ENCODE measurements at regions not wholly inside any gene's neighbourhood (a gene's known extent, or its start where the extent isn't known, plus 50 kb on each side); places are given as distances from the start of the nearest gene placed in this dataset.

- DNase-seq = peak; percentile 9
Observed at GRCh38 chr4:15232366-15233263, 195.2 kb upstream of the C1QTNF7 start.

DNA sequence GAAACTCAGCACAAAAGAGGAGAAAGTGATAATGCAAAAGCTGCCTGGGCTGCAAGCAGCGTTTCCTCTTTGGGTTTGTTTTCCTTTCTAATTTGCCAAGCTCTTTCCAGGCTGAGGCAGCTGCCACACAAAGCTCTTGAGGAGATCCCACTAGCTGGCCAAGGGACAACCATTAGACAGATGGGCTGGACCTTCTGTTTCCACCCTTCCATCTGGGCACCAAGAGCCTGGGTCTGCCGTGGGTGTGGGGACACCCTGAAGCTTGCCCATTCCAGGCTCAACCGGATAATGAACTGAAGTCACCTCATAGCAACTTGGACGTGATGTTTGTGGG is 194.6 kb upstream of the C1QTNF7 start:
- DNase-seq = peak; percentile 13

- DNase-seq = peak; percentile 26
Observed at GRCh38 chr4:15233626-15234025, 194.2 kb upstream of the C1QTNF7 start.

GRCh38 chr4:15234116-15234855 is 193.5 kb upstream of the C1QTNF7 start:
- DNase-seq = no peak

DNA sequence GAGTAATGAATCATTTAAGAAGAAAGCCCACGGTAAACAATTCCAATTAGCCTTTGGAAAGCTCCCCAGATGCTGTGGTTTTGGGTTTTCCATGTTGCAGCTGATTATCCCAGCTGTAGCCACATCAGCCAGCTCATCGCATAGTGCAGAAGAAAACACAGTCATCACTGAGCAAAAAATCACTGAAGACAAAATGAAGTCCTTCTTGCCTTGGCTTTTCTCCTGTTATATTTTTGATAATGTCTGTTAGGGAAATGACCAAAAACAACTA is 193.0 kb upstream of the C1QTNF7 start:
- no peak for DNase-seq

DNA sequence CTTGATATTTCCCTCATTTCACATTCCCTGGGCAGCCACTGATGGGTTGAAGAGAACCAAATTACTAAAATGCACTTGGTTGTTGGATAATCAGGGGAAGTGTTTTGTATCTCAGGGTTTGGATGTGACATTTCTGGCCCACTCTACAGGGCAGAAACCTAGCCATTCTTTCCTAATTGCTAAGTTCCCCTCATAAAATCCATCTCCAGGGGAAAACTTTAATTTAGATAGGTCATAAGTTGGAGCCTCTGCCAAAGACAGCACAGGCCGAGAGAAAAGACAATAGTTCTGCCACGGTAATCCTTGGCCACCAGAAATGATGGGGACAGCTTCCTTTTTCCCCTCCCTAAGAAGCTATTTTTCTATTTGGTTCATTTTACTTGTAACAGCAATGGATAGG is 192.7 kb upstream of the C1QTNF7 start:
- DNase-seq = no peak

DNA sequence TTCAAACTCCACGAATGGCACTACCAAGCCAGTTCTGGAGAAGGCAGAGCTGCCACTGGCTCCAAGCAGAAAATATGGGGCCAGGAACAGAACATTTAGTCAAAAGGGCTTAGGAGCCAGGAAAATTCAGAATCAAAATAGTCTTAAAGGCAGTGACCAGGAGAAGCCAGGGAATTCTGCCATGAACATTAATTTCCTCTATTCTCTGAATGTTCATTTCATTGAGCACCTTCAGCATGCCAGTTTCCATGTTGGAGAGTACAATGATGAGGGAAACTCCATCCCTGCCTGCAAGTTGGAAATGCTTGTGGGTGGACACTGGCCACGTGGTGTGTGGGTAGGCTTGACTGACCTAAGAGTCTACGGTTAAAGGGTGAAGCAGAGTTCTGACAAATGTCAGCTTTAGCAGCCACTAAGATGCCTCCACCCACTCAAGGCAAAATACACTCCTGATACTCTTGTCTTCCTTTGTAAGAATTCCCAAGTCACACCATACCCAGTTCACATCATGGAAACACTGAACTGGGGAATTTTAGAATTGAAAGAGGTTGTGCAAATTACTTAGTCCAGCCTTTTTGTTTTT is 190.1 kb upstream of the C1QTNF7 start:
- no peak for DNase-seq

DNA sequence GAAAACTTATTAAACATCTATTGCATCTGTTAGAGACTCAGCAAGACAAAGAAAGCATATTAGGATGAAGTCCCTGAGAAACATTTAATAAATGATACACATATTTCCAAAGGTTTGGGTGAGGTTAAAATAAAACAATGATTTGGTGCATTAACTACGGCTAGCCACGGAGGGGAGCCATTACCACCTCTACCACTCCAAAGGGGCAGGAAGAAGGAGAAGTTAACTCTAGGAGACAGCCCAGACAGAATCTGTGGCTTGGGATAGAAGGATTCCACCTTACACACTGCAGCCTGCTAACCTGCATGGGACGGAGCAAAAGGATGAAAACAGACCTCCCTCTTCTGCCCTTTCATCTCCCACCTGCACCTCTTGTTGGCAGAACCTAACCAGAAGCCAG is 189.1 kb upstream of the C1QTNF7 start:
- DNase-seq = peak; percentile 41

GRCh38 chr4:15239866-15240265 is 188.0 kb upstream of the C1QTNF7 start:
- DNase-seq = no peak

- DNase-seq = no peak
Observed at GRCh38 chr4:15240764-15241163, 187.1 kb upstream of the C1QTNF7 start.

- DNase-seq = no peak
Observed at GRCh38 chr4:15242021-15242420, 185.8 kb upstream of the C1QTNF7 start.

DNA sequence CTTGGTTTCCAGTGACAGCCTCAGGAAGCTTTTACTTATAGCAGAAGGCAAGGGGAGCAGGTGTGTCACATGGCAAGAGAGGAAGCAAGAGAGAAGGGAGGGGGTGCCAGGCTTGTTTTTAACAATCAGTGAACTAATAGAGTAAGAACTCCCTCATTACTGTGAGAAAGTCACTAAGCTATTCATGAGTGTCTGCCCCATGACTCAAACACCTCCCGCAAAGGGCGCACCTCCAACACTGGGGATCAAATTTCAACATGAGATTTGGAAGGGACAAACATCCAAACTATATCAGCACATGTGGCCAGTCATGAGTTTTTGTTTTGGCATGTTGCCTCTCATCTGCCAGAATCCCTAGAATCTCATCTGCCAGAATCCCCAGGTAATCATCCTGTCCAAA is 183.5 kb upstream of the C1QTNF7 start:
- DNase-seq = no peak

DNA sequence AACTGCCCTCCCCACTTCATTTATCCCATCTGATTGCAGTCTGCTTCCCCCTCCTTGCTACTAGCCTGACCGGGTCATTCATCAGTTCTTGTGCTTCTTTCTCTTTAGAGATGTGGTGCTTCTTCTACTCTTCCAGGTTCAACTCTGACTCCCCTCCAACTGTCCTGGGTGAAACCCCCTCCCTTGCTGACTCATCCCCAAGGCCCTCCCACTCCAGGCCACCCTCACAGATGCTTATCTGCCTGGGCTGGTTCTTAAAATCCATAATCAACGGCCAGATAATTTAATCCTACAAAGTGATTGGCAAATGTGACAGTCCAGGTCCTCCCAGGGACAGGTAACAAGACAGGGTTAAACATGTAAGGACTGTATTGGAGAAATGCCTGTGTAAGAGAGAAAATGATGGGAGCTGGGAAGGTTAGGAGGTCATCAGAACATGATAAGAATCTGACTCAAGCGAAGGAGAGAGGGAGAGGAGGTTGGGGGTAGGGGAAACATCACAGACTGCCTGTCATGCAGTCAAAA is 182.8 kb upstream of the C1QTNF7 start:
- DNase-seq = no peak

- no peak for DNase-seq
Observed at GRCh38 chr4:15250021-15250441, 177.8 kb upstream of the C1QTNF7 start.

GRCh38 chr4:15253349-15253748 is 174.5 kb upstream of the C1QTNF7 start:
- DNase-seq = no peak

DNA sequence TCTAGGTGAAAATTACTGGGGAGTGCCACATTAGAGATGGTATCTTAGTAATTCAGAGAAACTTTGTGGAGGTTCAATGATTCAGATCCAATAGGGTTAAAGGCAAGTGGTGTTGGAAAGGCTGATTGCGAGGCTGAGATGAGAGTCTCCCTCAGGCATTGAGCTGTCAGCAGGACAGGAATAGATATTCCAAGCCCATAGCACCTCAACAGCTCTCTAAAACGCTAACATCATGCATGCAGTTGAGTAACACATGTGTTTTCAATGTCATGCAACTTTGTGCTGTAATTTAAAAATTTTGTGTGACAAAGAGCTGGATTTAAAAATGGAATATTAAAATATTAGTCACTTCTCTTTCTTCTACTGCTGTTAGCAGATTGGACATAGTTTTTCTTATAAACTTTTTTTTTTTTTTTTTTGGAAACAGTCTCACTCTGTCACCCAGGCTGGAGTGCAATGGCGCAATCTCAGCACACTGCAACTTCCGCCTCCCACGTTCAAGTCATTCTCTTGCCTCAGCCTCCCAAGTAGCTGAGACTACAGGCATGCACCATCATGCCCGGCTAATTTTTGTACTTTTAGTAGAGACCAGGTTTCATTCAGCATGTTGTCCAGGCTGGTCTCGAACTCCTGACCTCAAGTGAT is 173.5 kb upstream of the C1QTNF7 start:
- no peak for DNase-seq

DNA sequence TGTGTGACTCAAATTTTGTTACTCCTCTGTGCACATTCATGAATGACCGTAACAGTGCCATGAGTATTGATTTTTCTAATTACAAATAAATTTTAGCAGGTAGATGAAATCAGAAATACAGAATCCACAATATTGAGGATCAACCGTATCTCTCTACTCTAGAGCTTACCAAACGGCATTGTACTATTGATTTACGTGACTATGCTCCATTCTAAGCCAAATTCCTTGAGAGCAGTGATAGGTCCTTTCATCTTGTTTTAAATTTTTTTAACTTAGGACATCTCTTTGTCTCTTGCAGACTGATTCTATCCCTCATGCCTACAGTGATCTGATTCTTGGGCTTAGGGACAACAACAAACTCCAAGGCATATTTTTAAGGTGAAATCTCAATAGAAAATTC is 172.3 kb upstream of the C1QTNF7 start:
- no peak for DNase-seq

DNA sequence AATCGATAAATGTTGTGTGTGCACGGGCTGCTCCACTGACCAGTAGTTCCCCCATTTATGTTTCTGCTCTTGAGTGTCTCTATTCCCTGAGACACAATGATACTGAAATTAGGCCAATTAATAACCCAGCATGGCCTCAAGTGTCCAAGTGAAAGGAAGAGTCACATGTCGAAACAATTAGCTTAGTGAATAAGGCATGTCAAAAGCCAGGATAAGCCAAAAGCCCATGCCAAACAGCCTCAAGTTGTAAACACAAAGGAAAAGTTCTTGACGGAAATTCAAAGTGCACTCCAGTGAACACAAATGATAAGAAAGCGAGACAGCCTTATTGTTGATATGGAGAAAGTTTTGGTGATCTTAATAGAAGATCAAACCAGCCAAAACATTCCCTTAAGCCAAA is 167.1 kb upstream of the C1QTNF7 start:
- DNase-seq = no peak

- DNase-seq = peak; percentile 34
Observed at GRCh38 chr4:15262396-15262795, 165.4 kb upstream of the C1QTNF7 start.

- DNase-seq = no peak
Observed at GRCh38 chr4:15270201-15270600, 157.6 kb upstream of the C1QTNF7 start.

DNA sequence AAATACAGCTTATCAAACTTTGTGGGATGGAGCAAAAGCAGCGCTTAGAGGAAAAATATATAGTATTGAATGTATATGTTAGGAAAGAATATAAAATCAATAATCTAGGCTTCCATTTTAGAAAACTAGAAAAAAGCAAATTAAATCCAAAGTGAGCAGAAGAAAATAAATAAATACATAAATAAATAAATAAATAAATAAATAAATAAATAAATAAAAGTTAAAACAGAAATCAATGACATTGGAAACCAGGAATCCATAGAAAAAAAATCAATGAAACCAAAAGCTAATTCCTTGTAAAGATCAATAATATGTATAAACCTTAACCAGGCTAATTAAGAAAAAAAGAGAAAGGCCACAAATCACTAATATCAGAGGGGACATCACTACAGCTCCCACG is 141.8 kb upstream of the C1QTNF7 start:
- no peak for DNase-seq

- no peak for DNase-seq
Observed at GRCh38 chr4:15291122-15291521, 136.7 kb upstream of the C1QTNF7 start.

GRCh38 chr4:15293711-15294110 is 134.1 kb upstream of the C1QTNF7 start:
- no peak for DNase-seq

GRCh38 chr4:15294202-15294601 is 133.6 kb upstream of the C1QTNF7 start:
- DNase-seq = no peak
